ENCODE measurements at regions not wholly inside any gene's neighbourhood (a gene's known extent, or its start where the extent isn't known, plus 50 kb on each side); places are given as distances from the start of the nearest gene placed in this dataset.

DNA sequence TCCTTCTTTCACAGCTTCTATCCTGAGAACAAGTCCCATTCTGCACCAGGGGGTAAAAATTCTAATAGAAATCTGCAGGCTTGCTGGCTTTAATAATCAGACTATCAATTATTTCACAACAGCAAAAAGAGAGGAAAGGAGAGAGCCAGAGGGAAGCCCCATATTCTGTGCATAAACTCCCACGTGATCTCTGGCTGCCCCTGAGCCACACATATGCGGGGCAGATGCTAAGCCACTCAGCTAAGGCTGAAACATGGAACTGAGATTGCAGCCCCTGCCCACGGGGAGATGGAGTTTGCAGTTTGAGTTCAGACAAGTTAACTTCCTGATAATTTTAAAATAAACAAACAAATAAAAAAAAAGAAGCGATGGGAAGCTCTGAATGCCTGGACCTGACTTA, 254.4 kb upstream of the CCDC196 start:
- H3K4me3 ChIP-seq: no peak overlapping the region
- H3K4me1 ChIP-seq (ENCODE audit: insufficient read depth): no peaks in the 10 kb centered on the region
- H2AFZ ChIP-seq: no peak overlapping the region
- no peaks in the 10 kb centered on the region for H3K79me2 ChIP-seq
- H3K27me3 ChIP-seq: no peaks in the 10 kb centered on the region
- no peak overlapping the region for H3K4me2 ChIP-seq
- no peaks in the 10 kb centered on the region for H3K9me2 ChIP-seq (replicated peaks; ENCODE audit: insufficient read depth)
- H3K27ac ChIP-seq: no peak overlapping the region
- TF ChIP-seq EZH2 (IDR thresholded peaks at IDR 0.05; ENCODE audit: borderline replicate concordance) (no peak), EZH2phosphoT487 (IDR thresholded peaks at IDR 0.05; ENCODE audit: low read depth, severe bottlenecking, unreplicated experiment) (no peak), CTCF (IDR thresholded peaks at IDR 0.05; ENCODE audit: poor library complexity) (no peak)
- no peaks in the 10 kb centered on the region for H4K20me1 ChIP-seq (ENCODE audit: insufficient read depth, poor library complexity, severe bottlenecking)
- no peak for DNase-seq (ENCODE audit: low spot score)
- H3K9me3 ChIP-seq (ENCODE audit: low read depth): no peaks in the 10 kb centered on the region
- WGBS (ENCODE audit: low lambda C conversion rate, missing lambda C conversion rate): 57% methylated on average over 4 of the region's 4 CpGs
- no peaks in the 10 kb centered on the region for H3K36me3 ChIP-seq (replicated peaks; ENCODE audit: insufficient read depth, low read depth)

GRCh38 chr14:66233591-66233990, 252.6 kb upstream of the CCDC196 start:
- 36% methylated on average over 4 of the region's 4 CpGs for WGBS (ENCODE audit: low lambda C conversion rate, missing lambda C conversion rate)
- Histone ChIP-seq H3K4me3 (no peak overlapping the region), H3K36me3 (replicated peaks; ENCODE audit: insufficient read depth, low read depth) (no peaks in the 10 kb centered on the region), H2AFZ (no peak overlapping the region), H3K4me2 (no peak overlapping the region), H3K27me3 (no peaks in the 10 kb centered on the region), H4K20me1 (ENCODE audit: insufficient read depth, poor library complexity, severe bottlenecking) (no peaks in the 10 kb centered on the region), H3K9me2 (replicated peaks; ENCODE audit: insufficient read depth) (no peaks in the 10 kb centered on the region), H3K79me2 (no peaks in the 10 kb centered on the region), H3K9me3 (ENCODE audit: low read depth) (no peaks in the 10 kb centered on the region), H3K4me1 (ENCODE audit: insufficient read depth) (no peaks in the 10 kb centered on the region), H3K27ac (no peak overlapping the region)
- TF ChIP-seq EZH2 (IDR thresholded peaks at IDR 0.05; ENCODE audit: borderline replicate concordance) (no peak), CTCF (IDR thresholded peaks at IDR 0.05; ENCODE audit: poor library complexity) (no peak), EZH2phosphoT487 (IDR thresholded peaks at IDR 0.05; ENCODE audit: low read depth, severe bottlenecking, unreplicated experiment) (no peak)
- no peak for DNase-seq (ENCODE audit: low spot score)

GRCh38 chr14:66234411-66234810, 251.8 kb upstream of the CCDC196 start:
- H3K36me3 ChIP-seq (replicated peaks; ENCODE audit: insufficient read depth, low read depth): no peaks in the 10 kb centered on the region
- no peaks in the 10 kb centered on the region for H3K4me1 ChIP-seq (ENCODE audit: insufficient read depth)
- H3K4me2 ChIP-seq: no peak overlapping the region
- no peaks in the 10 kb centered on the region for H3K27me3 ChIP-seq
- no peaks in the 10 kb centered on the region for H4K20me1 ChIP-seq (ENCODE audit: insufficient read depth, poor library complexity, severe bottlenecking)
- H3K4me3 ChIP-seq: no peak overlapping the region
- no peaks in the 10 kb centered on the region for H3K9me3 ChIP-seq (ENCODE audit: low read depth)
- TF ChIP-seq CTCF (IDR thresholded peaks at IDR 0.05; ENCODE audit: poor library complexity) (no peak), EZH2phosphoT487 (IDR thresholded peaks at IDR 0.05; ENCODE audit: low read depth, severe bottlenecking, unreplicated experiment) (no peak), EZH2 (IDR thresholded peaks at IDR 0.05; ENCODE audit: borderline replicate concordance) (no peak)
- H3K9me2 ChIP-seq (replicated peaks; ENCODE audit: insufficient read depth): no peaks in the 10 kb centered on the region
- 57% methylated on average over 2 of the region's 2 CpGs for WGBS (ENCODE audit: low lambda C conversion rate, missing lambda C conversion rate)
- no peak for DNase-seq (ENCODE audit: low spot score)
- no peak overlapping the region for H3K27ac ChIP-seq
- H3K79me2 ChIP-seq: no peaks in the 10 kb centered on the region
- no peak overlapping the region for H2AFZ ChIP-seq

DNA sequence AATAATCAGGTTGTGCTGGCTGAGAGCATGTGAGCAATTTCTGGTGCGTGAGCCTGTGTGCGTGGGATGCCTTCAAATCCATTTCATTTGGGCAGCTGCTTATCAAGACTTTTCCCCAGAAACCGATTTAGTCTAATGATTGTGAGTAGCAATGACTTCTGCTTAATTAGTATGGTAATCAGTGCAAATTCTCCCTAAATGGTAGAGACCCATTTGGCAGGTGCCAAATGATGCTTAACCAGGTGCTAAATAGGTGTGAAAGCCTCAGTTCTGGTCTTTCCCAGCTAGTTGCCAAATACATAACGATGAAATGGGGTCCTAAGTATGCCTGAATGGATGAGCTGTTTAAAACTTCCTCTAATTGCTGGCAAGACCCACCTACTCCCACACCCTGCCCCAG, 248.4 kb upstream of the CCDC196 start:
- Histone ChIP-seq H2AFZ (no peak overlapping the region), H3K4me2 (no peak overlapping the region), H3K79me2 (no peaks in the 10 kb centered on the region), H4K20me1 (ENCODE audit: insufficient read depth, poor library complexity, severe bottlenecking) (no peaks in the 10 kb centered on the region), H3K27ac (no peak overlapping the region), H3K4me1 (ENCODE audit: insufficient read depth) (no peaks in the 10 kb centered on the region), H3K9me3 (ENCODE audit: low read depth) (no peaks in the 10 kb centered on the region), H3K36me3 (replicated peaks; ENCODE audit: insufficient read depth, low read depth) (no peaks in the 10 kb centered on the region), H3K9me2 (replicated peaks; ENCODE audit: insufficient read depth) (no peaks in the 10 kb centered on the region), H3K4me3 (no peak overlapping the region), H3K27me3 (no peaks in the 10 kb centered on the region)
- 67% methylated on average over 4 of the region's 4 CpGs for WGBS (ENCODE audit: low lambda C conversion rate, missing lambda C conversion rate)
- TF ChIP-seq CTCF (IDR thresholded peaks at IDR 0.05; ENCODE audit: poor library complexity): no peak
- TF ChIP-seq EZH2phosphoT487 (IDR thresholded peaks at IDR 0.05; ENCODE audit: low read depth, severe bottlenecking, unreplicated experiment): no peak
- no peak for TF ChIP-seq EZH2 (IDR thresholded peaks at IDR 0.05; ENCODE audit: borderline replicate concordance)
- no peak for DNase-seq (ENCODE audit: low spot score)

All from hepatocyte (in vitro differentiated cells).